ENCODE measurements at regions not wholly inside any gene's neighbourhood (a gene's known extent, or its start where the extent isn't known, plus 50 kb on each side); places are given as distances from the start of the nearest gene placed in this dataset.

DNA sequence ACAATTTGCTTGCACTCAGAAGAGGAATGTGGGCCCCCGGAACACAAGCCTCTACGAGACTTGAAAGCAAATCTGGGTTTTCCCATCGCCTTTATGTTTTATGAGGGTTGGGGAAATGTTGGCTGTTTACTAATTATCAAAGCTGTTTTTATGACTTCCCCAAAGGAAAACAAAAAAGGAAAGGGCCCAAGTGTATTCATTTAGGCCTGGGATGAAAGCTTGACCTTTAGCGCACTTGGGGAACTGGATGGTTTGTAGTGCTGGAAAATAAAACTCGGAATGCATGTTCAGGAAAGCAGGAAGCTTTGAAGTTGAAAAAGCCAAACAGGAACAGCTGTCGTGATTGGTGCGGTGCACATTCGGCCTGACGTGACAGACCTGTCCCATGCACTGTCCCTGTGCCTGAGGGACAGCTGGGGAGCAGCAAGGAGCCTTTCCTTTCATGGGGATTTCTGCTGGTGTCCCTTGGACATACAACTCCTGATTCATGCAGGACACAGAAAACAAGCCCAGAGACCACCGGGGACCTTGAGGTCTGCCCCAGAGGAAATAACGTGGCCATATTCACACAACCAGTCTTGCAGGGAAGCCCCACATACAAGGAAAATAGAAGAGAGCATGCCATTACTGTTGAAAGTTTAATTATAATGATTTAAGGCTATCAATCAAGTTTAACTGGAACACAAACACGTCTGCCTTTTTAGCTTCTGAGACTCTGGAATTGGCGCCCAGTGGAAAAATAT is 169.7 kb upstream of the APCDD1 start:
- H3K4me3 ChIP-seq, result no peak overlapping the region
- H3K4me1 ChIP-seq, result peaks cover 0 to 15% of the 10 kb centered on the region in 2 donors
- TF ChIP-seq, protein P1, sequence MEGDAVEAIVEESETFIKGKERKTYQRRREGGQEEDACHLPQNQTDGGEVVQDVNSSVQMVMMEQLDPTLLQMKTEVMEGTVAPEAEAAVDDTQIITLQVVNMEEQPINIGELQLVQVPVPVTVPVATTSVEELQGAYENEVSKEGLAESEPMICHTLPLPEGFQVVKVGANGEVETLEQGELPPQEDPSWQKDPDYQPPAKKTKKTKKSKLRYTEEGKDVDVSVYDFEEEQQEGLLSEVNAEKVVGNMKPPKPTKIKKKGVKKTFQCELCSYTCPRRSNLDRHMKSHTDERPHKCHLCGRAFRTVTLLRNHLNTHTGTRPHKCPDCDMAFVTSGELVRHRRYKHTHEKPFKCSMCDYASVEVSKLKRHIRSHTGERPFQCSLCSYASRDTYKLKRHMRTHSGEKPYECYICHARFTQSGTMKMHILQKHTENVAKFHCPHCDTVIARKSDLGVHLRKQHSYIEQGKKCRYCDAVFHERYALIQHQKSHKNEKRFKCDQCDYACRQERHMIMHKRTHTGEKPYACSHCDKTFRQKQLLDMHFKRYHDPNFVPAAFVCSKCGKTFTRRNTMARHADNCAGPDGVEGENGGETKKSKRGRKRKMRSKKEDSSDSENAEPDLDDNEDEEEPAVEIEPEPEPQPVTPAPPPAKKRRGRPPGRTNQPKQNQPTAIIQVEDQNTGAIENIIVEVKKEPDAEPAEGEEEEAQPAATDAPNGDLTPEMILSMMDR (IDR thresholded peaks at IDR 0.05), result no peak
- intact Hi-C loops (cut with DNase I), result no loop called here
- peak overlapping the region in 1 of 2 donors; percentile 65 for H3K27ac ChIP-seq
- no peaks in the 10 kb centered on the region for H3K27me3 ChIP-seq
- H3K9me3 ChIP-seq, result no peaks in the 10 kb centered on the region
- DNase-seq (no peak), ATAC-seq (no peak)
- H3K36me3 ChIP-seq, result no peaks in the 10 kb centered on the region

DNA sequence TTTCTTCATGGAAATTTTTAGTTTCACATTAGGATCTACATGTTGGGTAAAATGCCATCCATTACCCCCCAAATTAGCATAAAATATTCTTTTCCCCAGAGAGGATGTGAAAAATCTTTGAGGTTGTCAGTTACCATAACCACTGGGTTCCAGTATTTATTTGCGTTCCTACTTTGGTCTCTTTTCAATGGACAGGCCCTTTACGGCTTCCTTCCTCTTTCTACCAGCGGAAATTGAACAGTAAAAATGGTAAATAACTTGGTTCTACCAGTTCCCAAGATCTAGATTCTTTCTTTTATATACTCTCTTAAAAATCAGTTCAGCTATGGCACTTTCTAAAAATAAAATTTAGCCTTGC is 169.2 kb upstream of the APCDD1 start:
- Histone ChIP-seq H3K27ac (peak overlapping the region in 1 of 2 donors; percentile 65), H3K4me1 (peaks cover 0 to 21% of the 10 kb centered on the region in 2 donors), H3K36me3 (no peaks in the 10 kb centered on the region), H3K9me3 (no peaks in the 10 kb centered on the region), H3K27me3 (no peaks in the 10 kb centered on the region), H3K4me3 (no peak overlapping the region)
- TF ChIP-seq, protein P1 (IDR thresholded peaks at IDR 0.05), result no peak
- intact Hi-C loops (cut with DNase I), result no loop called here
- DNase-seq (no peak), ATAC-seq (no peak)

DNA sequence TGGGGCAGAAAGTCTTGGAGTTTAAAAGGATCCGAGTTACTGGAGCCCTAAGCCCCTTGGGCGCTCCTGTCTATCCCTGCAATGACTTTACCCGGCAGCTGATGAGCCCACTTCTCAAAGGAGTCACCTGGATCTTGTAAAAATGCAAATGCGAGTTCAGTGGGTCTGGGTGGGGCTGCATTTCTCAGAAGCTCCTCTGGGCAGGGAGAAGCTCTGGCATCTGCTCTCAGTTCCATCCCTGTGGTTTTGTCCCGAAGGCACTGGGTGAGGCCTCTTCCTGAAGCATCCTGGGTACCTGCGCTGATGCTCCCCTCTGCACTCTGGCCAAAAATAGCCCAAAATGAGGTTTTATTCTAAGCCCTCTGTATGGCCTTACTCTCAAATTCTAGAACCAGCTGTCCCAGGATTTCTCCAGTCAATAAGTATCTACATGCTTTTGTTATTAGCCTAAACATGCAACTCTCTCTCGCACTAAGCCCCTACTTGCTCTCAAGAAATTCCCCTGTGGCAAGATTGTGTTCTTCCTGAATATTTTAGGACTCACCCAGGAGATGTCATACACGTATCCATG is 167.8 kb upstream of the APCDD1 start:
- TF ChIP-seq, protein P1 (IDR thresholded peaks at IDR 0.05), result no peak
- ATAC-seq, result no peak

DNA sequence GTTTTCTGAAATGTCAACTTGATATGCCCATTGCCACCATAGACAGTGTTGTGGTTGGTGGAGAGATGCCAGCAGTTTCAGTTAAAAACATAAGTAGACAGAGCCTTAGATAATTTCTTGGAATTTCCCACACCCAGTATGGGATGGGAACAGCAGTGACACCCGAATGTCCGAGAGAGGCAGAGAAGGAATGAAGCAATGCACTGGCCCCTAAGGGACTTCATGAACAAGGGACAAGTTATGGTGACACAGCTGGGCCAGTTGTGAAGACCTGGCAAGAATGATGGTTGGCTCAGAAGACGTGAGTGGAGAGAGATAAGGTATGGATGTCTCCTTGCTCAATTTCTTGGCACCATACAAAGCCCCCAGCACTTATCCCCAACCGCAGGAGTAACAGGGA is 165.2 kb upstream of the APCDD1 start:
- TF ChIP-seq, protein P1 (IDR thresholded peaks at IDR 0.05), result no peak
- Histone ChIP-seq H3K27ac (peak overlapping the region in 1 of 2 donors; percentile 83), H3K4me3 (no peak overlapping the region), H3K9me3 (no peaks in the 10 kb centered on the region), H3K4me1 (peaks cover 0 to 28% of the 10 kb centered on the region in 2 donors), H3K36me3 (no peaks in the 10 kb centered on the region), H3K27me3 (no peaks in the 10 kb centered on the region)
- intact Hi-C loops (cut with DNase I), result no loop called here
- no peak for DNase-seq
- ATAC-seq, result no peak

More for the DNA sequence above, 167.8 kb upstream of the APCDD1 start:
- Histone ChIP-seq H3K36me3 (no peaks in the 10 kb centered on the region), H3K9me3 (no peaks in the 10 kb centered on the region), H3K4me1 (peaks cover 0 to 34% of the 10 kb centered on the region in 2 donors), H3K27me3 (no peaks in the 10 kb centered on the region), H3K4me3 (no peak overlapping the region), H3K27ac (no peak overlapping the region)
- no peak for DNase-seq
- intact Hi-C loops (cut with DNase I), result no loop called here

DNA sequence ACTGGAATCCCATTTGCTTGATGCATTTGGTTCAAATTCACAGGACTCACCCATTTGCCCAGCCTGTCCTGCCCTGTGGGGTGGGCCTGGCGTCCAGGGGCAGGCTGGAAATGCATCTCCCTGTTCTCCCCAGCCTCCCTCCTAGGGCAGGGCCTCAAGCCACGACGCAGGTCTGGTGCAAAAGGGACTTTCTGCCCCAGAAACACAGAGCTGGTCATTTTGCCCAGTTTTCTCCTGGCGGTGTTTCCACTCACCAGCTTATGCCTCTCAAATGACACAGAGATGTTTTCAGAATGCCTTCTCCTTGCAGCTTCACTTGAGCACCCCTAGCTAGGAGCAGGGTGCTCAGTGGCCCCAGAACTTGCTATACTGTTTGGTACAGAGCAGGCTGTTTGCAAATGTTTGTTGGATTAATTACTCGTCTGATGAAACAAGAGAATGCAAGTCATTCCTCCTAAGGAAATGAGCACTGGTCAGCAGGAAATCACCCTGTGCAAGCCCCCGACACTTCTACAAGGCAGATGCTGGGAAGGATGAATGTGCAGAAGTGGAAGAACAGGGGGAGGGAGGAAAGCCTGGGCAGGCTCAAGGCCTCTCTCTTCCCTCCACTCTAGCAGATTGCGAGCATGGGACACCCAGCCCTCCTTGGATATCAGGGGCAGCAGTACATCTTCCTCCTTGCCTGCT is 164.3 kb upstream of the APCDD1 start:
- H3K27ac ChIP-seq, result peak overlapping the region in 1 of 2 donors; percentile 83

More for the DNA sequence above, 164.3 kb upstream of the APCDD1 start:
- H3K4me1 ChIP-seq, result peaks cover 0 to 21% of the 10 kb centered on the region in 2 donors
- DNase-seq, result peak in 1 of 4 donors; percentile 19
- peak; percentile 35 for ATAC-seq
- intact Hi-C loops (cut with DNase I), result no loop called here
- H3K9me3 ChIP-seq, result no peaks in the 10 kb centered on the region
- no peaks in the 10 kb centered on the region for H3K36me3 ChIP-seq
- H3K4me3 ChIP-seq, result no peak overlapping the region
- H3K27me3 ChIP-seq, result no peaks in the 10 kb centered on the region
- TF ChIP-seq, protein P1 (IDR thresholded peaks at IDR 0.05), result no peak
